ENCODE measurements at regions not wholly inside any gene's neighbourhood (a gene's known extent, or its start where the extent isn't known, plus 50 kb on each side); places are given as distances from the start of the nearest gene placed in this dataset.

- TF ChIP-seq, protein P1, sequence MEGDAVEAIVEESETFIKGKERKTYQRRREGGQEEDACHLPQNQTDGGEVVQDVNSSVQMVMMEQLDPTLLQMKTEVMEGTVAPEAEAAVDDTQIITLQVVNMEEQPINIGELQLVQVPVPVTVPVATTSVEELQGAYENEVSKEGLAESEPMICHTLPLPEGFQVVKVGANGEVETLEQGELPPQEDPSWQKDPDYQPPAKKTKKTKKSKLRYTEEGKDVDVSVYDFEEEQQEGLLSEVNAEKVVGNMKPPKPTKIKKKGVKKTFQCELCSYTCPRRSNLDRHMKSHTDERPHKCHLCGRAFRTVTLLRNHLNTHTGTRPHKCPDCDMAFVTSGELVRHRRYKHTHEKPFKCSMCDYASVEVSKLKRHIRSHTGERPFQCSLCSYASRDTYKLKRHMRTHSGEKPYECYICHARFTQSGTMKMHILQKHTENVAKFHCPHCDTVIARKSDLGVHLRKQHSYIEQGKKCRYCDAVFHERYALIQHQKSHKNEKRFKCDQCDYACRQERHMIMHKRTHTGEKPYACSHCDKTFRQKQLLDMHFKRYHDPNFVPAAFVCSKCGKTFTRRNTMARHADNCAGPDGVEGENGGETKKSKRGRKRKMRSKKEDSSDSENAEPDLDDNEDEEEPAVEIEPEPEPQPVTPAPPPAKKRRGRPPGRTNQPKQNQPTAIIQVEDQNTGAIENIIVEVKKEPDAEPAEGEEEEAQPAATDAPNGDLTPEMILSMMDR (IDR thresholded peaks at IDR 0.05): no peak
- no peak for TF ChIP-seq POLR2A (IDR thresholded peaks at IDR 0.05)
Observed at GRCh38 chr4:123976285-123976684, 579.7 kb downstream of the SPRY1 start.
